ENCODE measurements at regions not wholly inside any gene's neighbourhood (a gene's known extent, or its start where the extent isn't known, plus 50 kb on each side); places are given as distances from the start of the nearest gene placed in this dataset.

DNA sequence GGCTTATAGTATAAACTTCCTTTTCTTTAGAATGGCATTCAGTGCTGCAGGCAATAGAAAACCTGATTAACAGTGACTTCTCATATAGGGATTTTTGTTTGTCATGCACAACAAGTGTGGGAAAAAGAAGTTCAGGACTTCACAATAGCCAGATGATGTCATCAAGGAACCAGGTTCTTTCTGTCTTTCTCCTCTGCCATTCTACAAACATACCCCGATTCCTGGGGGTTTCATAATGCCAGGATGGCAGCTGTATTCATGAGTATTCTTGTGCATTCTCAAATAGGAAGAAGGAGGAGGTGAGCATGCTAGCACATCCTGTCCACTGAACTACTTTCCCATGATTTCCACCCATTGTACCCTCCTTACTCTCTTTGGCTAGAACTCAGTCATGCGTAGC is 182.7 kb upstream of the EEA1 start:
- TF ChIP-seq CTCF (IDR thresholded peaks at IDR 0.05; ENCODE audit: low read length), result no peak
- no peak for TF ChIP-seq EZH2 (IDR thresholded peaks at IDR 0.05; ENCODE audit: borderline replicate concordance, low read length)
